WTC11 (cell line): ENCODE measurements at regions not wholly inside any gene's neighbourhood (a gene's known extent, or its start where the extent isn't known, plus 50 kb on each side); places are given as distances from the start of the nearest gene placed in this dataset.

Experiments
- CREB1 ChIP-seq: sonication (generic); formaldehyde crosslinking; IDR thresholded peaks from 2 replicates; pipeline ENCODE4 v1.8.0; 2023; ENCODE audit warnings: mild to moderate bottlenecking, missing genetic modification reagents
- MYBL2 ChIP-seq: sonication (generic); formaldehyde crosslinking; IDR thresholded peaks from 2 replicates; pipeline ENCODE4 v1.8.1; 2023; ENCODE audit warnings: mild to moderate bottlenecking, moderate library complexity, missing genetic modification reagents
- NR3C1 ChIP-seq: sonication (generic); formaldehyde crosslinking; conservative IDR thresholded peaks from 2 replicates; pipeline ENCODE4 v1.8.1; 2023; ENCODE audit warnings: low read depth, mild to moderate bottlenecking, missing genetic modification reagents
- OVOL2 ChIP-seq: fragments of 250-450 bp; sonication (Bioruptor Pico); IDR thresholded peaks from 2 replicates; pipeline ENCODE4 v1.9.0; 2021; ENCODE audit warnings: mild to moderate bottlenecking, borderline replicate concordance
- TF ChIP-seq, protein P1 (sequence below): sonication (generic); formaldehyde crosslinking; IDR thresholded peaks from 2 replicates; pipeline ENCODE4 v1.8.1; 2023; ENCODE audit warnings: mild to moderate bottlenecking, missing genetic modification reagents, moderate library complexity
- TF ChIP-seq, protein P2 (sequence below): sonication (generic); formaldehyde crosslinking; IDR thresholded peaks from 2 replicates; pipeline ENCODE4 v1.8.1; 2022; ENCODE audit warnings: mild to moderate bottlenecking, missing genetic modification reagents, moderate library complexity, borderline replicate concordance
- TF ChIP-seq, protein P3 (sequence below): sonication (generic); formaldehyde crosslinking; IDR thresholded peaks from 2 replicates; pipeline ENCODE4 v1.8.1; 2023; ENCODE audit warnings: mild to moderate bottlenecking, missing genetic modification reagents, borderline replicate concordance

DNA sequence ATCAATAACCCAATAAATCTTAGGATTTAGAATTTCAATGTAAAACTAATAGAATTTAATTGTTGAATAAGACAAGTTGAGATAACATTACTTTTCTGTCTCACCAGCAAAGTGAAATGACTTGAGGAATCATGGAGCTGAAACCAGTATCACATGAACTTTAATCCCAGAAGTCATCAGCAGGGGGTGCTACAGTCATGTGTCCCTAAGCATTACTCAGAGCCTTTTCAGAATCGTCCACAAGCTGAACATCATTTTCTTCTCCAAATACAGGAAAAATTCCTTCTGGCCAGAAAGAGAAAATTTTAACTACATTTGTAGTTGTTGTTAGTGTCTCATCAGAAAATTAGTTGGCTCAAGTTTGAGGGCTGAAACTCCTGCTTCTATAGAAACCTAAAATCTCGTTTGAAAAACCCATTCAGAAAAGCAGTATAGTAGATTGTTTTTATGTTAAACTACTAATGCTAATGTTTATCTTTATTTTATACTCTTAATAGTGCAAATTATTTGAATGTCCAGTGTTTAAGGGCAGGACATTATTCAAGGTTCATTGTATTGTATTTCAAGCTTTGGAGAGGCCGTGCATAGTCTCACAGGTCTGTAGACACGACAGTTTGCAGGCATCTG, 384.1 kb downstream of the PLOD2 start:
- TF ChIP-seq, protein P1, sequence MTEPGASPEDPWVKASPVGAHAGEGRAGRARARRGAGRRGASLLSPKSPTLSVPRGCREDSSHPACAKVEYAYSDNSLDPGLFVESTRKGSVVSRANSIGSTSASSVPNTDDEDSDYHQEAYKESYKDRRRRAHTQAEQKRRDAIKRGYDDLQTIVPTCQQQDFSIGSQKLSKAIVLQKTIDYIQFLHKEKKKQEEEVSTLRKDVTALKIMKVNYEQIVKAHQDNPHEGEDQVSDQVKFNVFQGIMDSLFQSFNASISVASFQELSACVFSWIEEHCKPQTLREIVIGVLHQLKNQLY (CRISPR knock-in tag): no peak
- TF ChIP-seq OVOL2 (CRISPR knock-in tag) (no peak), NR3C1 (no peak), CREB1 (no peak), MYBL2 (no peak)
- TF ChIP-seq, protein P2, sequence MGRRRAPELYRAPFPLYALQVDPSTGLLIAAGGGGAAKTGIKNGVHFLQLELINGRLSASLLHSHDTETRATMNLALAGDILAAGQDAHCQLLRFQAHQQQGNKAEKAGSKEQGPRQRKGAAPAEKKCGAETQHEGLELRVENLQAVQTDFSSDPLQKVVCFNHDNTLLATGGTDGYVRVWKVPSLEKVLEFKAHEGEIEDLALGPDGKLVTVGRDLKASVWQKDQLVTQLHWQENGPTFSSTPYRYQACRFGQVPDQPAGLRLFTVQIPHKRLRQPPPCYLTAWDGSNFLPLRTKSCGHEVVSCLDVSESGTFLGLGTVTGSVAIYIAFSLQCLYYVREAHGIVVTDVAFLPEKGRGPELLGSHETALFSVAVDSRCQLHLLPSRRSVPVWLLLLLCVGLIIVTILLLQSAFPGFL (CRISPR knock-in tag): no peak
- TF ChIP-seq, protein P3, sequence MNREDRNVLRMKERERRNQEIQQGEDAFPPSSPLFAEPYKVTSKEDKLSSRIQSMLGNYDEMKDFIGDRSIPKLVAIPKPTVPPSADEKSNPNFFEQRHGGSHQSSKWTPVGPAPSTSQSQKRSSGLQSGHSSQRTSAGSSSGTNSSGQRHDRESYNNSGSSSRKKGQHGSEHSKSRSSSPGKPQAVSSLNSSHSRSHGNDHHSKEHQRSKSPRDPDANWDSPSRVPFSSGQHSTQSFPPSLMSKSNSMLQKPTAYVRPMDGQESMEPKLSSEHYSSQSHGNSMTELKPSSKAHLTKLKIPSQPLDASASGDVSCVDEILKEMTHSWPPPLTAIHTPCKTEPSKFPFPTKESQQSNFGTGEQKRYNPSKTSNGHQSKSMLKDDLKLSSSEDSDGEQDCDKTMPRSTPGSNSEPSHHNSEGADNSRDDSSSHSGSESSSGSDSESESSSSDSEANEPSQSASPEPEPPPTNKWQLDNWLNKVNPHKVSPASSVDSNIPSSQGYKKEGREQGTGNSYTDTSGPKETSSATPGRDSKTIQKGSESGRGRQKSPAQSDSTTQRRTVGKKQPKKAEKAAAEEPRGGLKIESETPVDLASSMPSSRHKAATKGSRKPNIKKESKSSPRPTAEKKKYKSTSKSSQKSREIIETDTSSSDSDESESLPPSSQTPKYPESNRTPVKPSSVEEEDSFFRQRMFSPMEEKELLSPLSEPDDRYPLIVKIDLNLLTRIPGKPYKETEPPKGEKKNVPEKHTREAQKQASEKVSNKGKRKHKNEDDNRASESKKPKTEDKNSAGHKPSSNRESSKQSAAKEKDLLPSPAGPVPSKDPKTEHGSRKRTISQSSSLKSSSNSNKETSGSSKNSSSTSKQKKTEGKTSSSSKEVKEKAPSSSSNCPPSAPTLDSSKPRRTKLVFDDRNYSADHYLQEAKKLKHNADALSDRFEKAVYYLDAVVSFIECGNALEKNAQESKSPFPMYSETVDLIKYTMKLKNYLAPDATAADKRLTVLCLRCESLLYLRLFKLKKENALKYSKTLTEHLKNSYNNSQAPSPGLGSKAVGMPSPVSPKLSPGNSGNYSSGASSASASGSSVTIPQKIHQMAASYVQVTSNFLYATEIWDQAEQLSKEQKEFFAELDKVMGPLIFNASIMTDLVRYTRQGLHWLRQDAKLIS (CRISPR knock-in tag): no peak
